ENCODE measurements at regions not wholly inside any gene's neighbourhood (a gene's known extent, or its start where the extent isn't known, plus 50 kb on each side); places are given as distances from the start of the nearest gene placed in this dataset.

- TF ChIP-seq CTCF (IDR thresholded peaks at IDR 0.05; ENCODE audit: insufficient read depth, low read length, missing control alignments) = no peak
- POLR2A ChIA-PET = no interaction called here
- no peak for DNase-seq (ENCODE audit: low read depth, low spot score)
- H3K4me3 ChIP-seq (ENCODE audit: low read depth, low read length) = no peak overlapping the region
- CTCF ChIA-PET = no interaction called here
Observed at GRCh38 chr6:50461696-50462095, 251.6 kb upstream of the TFAP2D start.

- no peak for TF ChIP-seq CTCF (IDR thresholded peaks at IDR 0.05; ENCODE audit: insufficient read depth, low read length, missing control alignments)
- DNase-seq (ENCODE audit: low read depth, low spot score) = no peak
- ChIA-PET CTCF (no interaction called here), POLR2A (no interaction called here)
- H3K4me3 ChIP-seq (ENCODE audit: low read depth, low read length) = no peak overlapping the region
Observed at GRCh38 chr6:50463931-50464330, 249.4 kb upstream of the TFAP2D start.

GRCh38 chr6:50467931-50468330 lies 245.4 kb upstream of the TFAP2D start:
- ChIA-PET POLR2A (no interaction called here), CTCF (no interaction called here)
- no peak for DNase-seq (ENCODE audit: low read depth, low spot score)
- TF ChIP-seq CTCF (IDR thresholded peaks at IDR 0.05; ENCODE audit: insufficient read depth, low read length, missing control alignments) = no peak
- H3K4me3 ChIP-seq (ENCODE audit: low read depth, low read length) = no peak overlapping the region

- ChIA-PET CTCF (no interaction called here), POLR2A (no interaction called here)
- no peak overlapping the region for H3K4me3 ChIP-seq (ENCODE audit: low read depth, low read length)
- no peak for DNase-seq (ENCODE audit: low read depth, low spot score)
- TF ChIP-seq CTCF (IDR thresholded peaks at IDR 0.05; ENCODE audit: insufficient read depth, low read length, missing control alignments) = no peak
Observed at GRCh38 chr6:50471041-50471440, 242.3 kb upstream of the TFAP2D start.

- no peak overlapping the region for H3K4me3 ChIP-seq (ENCODE audit: low read depth, low read length)
- CTCF ChIA-PET = no interaction called here
- DNase-seq (ENCODE audit: low read depth, low spot score) = no peak
- TF ChIP-seq CTCF (IDR thresholded peaks at IDR 0.05; ENCODE audit: insufficient read depth, low read length, missing control alignments) = no peak
- POLR2A ChIA-PET = no interaction called here
Observed at GRCh38 chr6:50510361-50510760, 203.0 kb upstream of the TFAP2D start.

GRCh38 chr6:50520326-50521266 lies 192.7 kb upstream of the TFAP2D start:
- POLR2A ChIA-PET = no interaction called here
- no peak for TF ChIP-seq CTCF (IDR thresholded peaks at IDR 0.05; ENCODE audit: insufficient read depth, low read length, missing control alignments)
- no peak for DNase-seq (ENCODE audit: low read depth, low spot score)
- H3K4me3 ChIP-seq (ENCODE audit: low read depth, low read length) = no peak overlapping the region
- CTCF ChIA-PET = no interaction called here
